H1 (cell line): ENCODE measurements at regions not wholly inside any gene's neighbourhood (a gene's known extent, or its start where the extent isn't known, plus 50 kb on each side); places are given as distances from the start of the nearest gene placed in this dataset.

ENCODE experiments used
- GTF2F1 ChIP-seq: IDR thresholded peaks from 2 replicates; pipeline ENCODE4 v1.6.1; 2012; ENCODE audit warnings: low read depth, low read length, improper control_type of control experiment, borderline replicate concordance
- KDM1A ChIP-seq: fragments of 200-600, 300-600 bp; sonication (generic); IDR thresholded peaks from 2 replicates; pipeline ENCODE4 v1.7.1; 2016; ENCODE audit warnings: mild to moderate bottlenecking, low read length, borderline replicate concordance
- SUZ12 ChIP-seq: fragments of 200-600 bp; sonication (generic); IDR thresholded peaks from 2 replicates; pipeline ENCODE4 v1.6.1; 2012; ENCODE audit warnings: mild to moderate bottlenecking, inconsistent platforms, low read length, moderate library complexity, mixed read lengths
- YY1 ChIP-seq: IDR thresholded peaks from 2 replicates; pipeline ENCODE4 v1.6.1; 2011; ENCODE audit warnings: low read depth, mild to moderate bottlenecking, low read length
- TF ChIP-seq, protein P1 (sequence below): IDR thresholded peaks from 2 replicates; pipeline ENCODE4 v1.6.1; 2012; ENCODE audit warnings: inconsistent platforms

DNA sequence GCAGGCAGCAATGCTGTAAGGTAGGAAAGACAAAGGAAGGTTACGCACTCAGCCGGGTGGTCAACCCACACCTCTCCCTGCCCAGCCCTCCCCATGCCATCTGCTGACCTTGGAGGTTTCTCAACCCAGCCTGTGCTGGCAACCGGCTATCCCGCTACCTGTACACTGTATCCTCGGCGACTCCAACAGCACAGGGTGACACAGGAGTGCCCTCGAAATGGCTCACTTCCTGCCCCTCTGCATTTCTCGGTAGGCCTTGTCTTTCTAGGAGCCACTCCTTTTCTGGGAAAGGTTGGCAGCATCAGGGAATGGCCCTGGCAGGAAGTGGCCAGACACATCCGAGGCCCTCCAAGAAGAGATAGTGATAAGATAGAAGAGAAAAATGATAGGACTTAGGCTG is 124.0 kb downstream of the PROX1 start (continued):
- TF ChIP-seq KDM1A (no peak), SUZ12 (no peak), YY1 (no peak), GTF2F1 (no peak)
- TF ChIP-seq, protein P1, sequence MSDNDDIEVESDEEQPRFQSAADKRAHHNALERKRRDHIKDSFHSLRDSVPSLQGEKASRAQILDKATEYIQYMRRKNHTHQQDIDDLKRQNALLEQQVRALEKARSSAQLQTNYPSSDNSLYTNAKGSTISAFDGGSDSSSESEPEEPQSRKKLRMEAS: no peak
